Peyer's patch (tissue), 4 donors: ENCODE measurements at regions not wholly inside any gene's neighbourhood (a gene's known extent, or its start where the extent isn't known, plus 50 kb on each side); places are given as distances from the start of the nearest gene placed in this dataset.

ENCODE experiments used
- POLR2A ChIP-seq, 2 donors: fragments of 450-650 bp; IDR thresholded peaks; one replicate each; pipeline ENCODE4 v1.5.1; 2017; ENCODE audit warnings: antibody characterized with exemption in 2 of 2, mild to moderate bottlenecking in 2 of 2, moderate library complexity in 2 of 2
- TF ChIP-seq, protein P1 (sequence below), 6 experiments: fragments of 450-650 bp in 4 of 6; fragments of 200-600 bp in 2 of 6; sonication (generic) in 1 of 6; IDR thresholded peaks; one replicate each; pipeline ENCODE4 v1.5.1; 2017 to 2019; ENCODE audit warnings: antibody characterized with exemption in 6 of 6, mild to moderate bottlenecking in 3 of 6, moderate library complexity in 1 of 6

GRCh38 chr16:54508351-54508750 lies 221.8 kb upstream of the IRX3 start:
- TF ChIP-seq, protein P1, sequence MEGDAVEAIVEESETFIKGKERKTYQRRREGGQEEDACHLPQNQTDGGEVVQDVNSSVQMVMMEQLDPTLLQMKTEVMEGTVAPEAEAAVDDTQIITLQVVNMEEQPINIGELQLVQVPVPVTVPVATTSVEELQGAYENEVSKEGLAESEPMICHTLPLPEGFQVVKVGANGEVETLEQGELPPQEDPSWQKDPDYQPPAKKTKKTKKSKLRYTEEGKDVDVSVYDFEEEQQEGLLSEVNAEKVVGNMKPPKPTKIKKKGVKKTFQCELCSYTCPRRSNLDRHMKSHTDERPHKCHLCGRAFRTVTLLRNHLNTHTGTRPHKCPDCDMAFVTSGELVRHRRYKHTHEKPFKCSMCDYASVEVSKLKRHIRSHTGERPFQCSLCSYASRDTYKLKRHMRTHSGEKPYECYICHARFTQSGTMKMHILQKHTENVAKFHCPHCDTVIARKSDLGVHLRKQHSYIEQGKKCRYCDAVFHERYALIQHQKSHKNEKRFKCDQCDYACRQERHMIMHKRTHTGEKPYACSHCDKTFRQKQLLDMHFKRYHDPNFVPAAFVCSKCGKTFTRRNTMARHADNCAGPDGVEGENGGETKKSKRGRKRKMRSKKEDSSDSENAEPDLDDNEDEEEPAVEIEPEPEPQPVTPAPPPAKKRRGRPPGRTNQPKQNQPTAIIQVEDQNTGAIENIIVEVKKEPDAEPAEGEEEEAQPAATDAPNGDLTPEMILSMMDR (IDR thresholded peaks at IDR 0.05), result no peak
- TF ChIP-seq POLR2A (IDR thresholded peaks at IDR 0.05), result no peak
